C4-2B (cell line): ENCODE measurements at regions not wholly inside any gene's neighbourhood (a gene's known extent, or its start where the extent isn't known, plus 50 kb on each side); places are given as distances from the start of the nearest gene placed in this dataset.
A peak's percentile ranks its signal among the peaks of the same experiment; 100 is the strongest.
"Not testable (repeated sequence)": the region's sequence is repeated elsewhere in the genome, so short reads cannot be mapped to it uniquely, and the experiment has no call there.

Experiments used
- H3K27ac ChIP-seq: fragments of 450-650 bp; 2 replicates; pipeline ENCODE4 v1.5.1; 2017
- ZFX ChIP-seq: fragments of 450-650 bp; IDR thresholded peaks from 2 replicates; pipeline ENCODE4 v1.6.1; 2017
- TF ChIP-seq, protein P1 (sequence below): fragments of 450-650 bp; conservative IDR thresholded peaks from 2 replicates; pipeline ENCODE4 v1.5.1; 2017; ENCODE audit warnings: mild to moderate bottlenecking

DNA sequence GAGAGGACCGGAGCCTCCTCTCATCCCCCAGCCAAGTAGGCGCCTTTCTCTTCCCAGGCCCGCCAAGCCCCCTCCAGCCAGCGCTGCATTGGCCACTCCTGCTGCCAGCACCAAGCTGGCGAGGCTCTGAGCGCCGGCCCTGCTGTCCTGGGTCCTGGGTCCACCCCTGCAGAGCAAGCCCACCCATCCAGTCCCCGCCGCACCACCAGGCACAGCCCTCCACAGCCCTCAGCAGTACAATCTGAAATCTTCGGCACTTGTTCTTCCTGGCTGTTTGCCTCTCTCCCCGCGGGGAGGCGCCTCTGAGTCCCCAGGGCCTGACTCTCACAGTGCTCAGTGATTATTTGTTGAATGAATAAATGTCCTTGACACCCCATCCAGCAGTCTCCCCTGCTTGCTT, 236.4 kb upstream of the SGCG start:
- H3K27ac ChIP-seq: no peak overlapping the region
- TF ChIP-seq ZFX: no peak
- TF ChIP-seq, protein P1, sequence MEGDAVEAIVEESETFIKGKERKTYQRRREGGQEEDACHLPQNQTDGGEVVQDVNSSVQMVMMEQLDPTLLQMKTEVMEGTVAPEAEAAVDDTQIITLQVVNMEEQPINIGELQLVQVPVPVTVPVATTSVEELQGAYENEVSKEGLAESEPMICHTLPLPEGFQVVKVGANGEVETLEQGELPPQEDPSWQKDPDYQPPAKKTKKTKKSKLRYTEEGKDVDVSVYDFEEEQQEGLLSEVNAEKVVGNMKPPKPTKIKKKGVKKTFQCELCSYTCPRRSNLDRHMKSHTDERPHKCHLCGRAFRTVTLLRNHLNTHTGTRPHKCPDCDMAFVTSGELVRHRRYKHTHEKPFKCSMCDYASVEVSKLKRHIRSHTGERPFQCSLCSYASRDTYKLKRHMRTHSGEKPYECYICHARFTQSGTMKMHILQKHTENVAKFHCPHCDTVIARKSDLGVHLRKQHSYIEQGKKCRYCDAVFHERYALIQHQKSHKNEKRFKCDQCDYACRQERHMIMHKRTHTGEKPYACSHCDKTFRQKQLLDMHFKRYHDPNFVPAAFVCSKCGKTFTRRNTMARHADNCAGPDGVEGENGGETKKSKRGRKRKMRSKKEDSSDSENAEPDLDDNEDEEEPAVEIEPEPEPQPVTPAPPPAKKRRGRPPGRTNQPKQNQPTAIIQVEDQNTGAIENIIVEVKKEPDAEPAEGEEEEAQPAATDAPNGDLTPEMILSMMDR: peak; percentile 75

DNA sequence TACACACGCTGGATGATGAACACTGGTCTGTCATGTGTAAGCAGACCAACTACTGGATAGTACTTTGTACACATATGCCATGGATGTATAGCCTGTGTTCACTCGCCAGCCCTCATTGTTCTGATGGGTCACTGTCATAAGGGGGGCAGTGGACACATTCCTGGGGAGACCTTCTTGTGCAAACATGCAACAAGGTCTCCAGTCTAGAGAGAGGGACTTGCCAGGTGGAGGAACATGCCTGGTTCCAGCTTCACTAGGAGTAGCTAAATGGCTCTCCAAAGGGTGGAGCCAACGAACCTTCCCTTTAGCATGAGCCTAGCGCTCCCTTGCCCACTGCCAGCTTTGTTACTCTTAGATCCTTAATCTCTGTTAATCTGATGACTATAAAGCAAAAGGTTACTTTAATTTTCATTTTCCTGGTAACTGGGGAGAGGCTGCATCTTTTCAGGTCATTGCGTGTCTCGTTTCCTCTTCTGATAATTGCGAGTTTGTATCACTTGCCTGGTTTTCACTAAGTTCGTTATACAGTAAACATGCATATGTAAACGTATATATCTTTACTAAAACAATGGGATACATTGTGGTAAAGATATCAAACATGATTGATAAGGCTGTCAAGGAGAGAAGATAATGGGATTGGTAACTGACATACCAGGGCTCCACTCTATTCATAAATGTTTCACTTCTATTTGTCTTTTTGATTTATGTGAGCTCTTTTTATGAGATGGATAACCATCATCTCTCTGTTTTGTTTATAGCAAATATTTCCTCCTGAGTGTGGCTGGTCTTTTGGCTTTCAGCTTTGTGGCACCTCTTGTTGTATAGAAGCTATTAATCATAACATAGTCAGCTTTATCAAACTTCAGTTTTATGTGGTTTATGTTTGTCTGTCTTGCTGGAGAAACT, 235.2 kb upstream of the SGCG start:
- no peak for TF ChIP-seq ZFX
- no peak overlapping the region for H3K27ac ChIP-seq

DNA sequence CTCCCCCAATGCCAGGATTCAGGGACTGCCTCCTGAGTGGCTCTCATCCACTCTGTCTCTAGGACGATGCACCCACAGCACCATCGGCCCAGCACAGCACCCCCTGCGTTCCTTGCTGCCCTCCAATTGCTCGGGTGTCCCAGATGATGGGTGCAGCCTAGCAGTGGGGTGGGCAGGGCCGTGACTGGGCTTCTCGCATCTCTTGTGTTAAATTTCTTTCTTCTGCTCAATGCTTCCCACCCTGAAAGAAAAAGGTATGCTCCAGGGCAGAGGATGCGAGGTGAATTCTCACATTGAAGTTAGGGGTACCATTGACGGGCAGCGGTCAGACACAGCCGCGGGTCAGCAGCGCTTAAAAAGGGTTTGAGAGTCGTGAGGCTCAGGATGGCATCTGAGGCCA, 232.4 kb upstream of the SGCG start:
- H3K27ac ChIP-seq: no peak overlapping the region
- no peak for TF ChIP-seq ZFX
- TF ChIP-seq, protein P1: no peak

DNA sequence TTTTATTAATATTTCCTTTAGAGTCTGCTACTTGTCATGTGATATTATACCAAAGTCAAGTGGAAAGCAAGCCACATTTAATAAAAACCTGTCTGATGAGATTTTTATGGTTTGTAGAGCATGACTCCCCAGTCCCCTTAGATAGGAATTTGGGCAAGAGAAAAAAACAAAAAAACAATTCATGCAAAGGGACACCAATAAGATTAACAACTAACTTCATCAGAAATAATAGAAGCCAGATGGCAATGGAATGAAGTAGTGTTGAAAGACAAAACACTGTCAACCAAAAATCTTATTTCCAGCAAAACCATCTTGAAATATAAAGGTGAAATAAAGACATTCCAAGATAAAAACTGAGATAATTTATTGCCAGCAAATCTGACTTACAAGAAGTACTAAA, 228.8 kb upstream of the SGCG start:
- H3K27ac ChIP-seq: not testable (repeated sequence)

DNA sequence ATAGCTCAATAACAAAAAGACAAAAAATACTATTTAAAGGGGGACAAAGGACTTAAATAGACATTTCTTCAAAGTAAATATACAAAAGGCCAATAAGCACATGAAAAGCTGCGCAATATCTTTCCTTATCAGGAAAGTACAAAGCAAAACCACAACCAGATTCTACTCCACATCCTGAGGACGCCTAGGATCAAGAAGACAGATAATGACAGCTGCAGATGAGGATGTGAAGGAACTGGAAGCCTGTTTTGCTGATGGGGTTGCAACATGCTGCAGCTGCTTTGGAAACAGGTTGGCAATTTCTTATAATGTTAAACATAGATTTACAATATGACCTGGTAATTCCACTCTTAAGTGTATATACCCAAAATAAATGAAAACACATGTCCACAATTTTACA, 225.6 kb upstream of the SGCG start:
- H3K27ac ChIP-seq: not testable (repeated sequence)

DNA sequence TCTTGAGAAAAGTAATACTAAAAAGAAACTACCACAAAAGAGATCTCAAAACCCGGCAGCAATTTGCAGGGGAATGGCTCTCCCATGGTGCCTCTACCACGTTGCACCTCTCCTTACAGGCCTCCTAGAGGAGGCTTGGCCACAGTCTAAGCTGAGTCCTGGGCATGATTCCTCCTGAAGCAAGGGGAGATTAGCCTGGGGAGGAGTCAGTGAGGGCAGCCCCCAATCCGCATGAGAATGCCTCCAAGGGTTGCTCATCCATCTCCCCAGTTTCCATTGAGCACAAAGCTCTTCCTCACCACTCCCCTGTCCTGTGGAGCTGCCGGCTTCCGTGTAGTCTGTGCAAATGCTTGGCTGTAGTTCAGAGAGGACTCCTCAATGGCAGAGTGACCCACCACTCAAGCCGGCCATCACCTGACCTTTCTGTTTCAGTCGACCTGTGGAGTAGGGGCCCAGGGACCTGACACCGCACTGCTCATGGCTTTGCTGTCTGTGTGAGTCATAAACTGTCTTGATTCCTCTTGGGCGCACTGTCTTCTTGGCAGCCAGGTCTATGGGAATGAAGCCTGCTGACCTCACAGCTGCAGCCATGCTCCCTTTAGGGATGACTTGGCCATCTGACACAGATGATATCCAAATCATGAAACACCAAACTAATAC, 224.2 kb upstream of the SGCG start:
- not testable (repeated sequence) for H3K27ac ChIP-seq

DNA sequence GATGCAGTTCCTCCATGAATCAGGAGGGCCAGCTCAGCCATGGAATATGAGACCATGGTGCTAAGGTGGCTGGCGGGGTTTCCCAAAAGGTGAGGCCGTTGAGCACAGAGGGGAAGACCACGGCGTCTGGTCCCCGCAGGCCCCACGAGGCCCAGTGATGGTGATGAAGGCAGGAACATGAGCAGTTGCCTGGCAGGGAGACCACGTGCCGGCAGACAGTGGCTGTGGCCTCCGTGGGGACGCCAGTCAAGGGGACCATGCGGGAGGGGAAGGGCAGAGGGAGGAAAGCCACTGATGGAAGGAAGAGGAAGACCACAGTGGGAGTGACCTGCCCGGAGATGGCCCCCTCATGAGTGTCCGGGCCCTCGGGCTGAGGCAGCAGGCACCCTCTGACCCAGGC, 220.9 kb upstream of the SGCG start:
- H3K27ac ChIP-seq: not testable (repeated sequence)

DNA sequence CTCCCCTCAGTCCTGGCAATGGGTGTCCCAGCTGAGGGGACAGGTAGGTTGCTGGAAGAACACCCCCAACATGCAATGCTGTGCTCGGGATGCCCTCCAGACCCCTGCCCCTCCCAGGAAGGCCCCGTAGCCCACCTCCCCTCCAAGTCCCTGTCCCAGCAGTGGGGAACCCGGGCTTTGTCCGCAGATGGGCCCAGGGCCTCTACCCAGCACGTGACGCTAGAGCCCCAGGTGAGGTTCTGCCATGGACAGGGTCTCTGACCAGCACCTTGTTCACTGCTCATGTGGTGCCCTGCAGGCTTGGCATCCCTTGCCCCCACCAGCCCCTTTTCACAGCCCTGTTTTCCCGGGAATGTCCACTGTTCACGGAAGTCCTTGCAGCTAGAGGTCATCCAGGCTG, 220.0 kb upstream of the SGCG start:
- no peak overlapping the region for H3K27ac ChIP-seq
- TF ChIP-seq, protein P1: no peak
- TF ChIP-seq ZFX: no peak

DNA sequence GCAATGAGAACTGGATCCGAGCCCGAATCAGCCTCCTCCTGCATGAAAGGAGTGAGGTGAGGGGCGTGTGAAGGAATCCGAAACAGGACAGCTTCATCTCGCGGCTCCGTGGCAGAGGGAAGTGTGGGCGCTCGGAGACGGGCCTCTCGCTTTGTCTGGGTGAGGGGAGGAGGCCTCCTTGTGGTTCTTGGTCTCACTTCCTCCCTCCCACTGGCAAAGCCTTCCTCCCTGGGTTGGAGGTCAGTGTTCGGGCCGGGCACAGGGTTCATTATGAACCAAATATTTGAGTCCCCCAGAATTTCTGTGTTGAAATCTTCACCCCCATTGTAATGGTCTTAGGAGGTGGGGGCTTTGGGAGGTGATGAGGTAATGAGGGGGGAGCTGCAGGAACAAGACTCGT, 219.4 kb upstream of the SGCG start:
- H3K27ac ChIP-seq: not testable (repeated sequence)

DNA sequence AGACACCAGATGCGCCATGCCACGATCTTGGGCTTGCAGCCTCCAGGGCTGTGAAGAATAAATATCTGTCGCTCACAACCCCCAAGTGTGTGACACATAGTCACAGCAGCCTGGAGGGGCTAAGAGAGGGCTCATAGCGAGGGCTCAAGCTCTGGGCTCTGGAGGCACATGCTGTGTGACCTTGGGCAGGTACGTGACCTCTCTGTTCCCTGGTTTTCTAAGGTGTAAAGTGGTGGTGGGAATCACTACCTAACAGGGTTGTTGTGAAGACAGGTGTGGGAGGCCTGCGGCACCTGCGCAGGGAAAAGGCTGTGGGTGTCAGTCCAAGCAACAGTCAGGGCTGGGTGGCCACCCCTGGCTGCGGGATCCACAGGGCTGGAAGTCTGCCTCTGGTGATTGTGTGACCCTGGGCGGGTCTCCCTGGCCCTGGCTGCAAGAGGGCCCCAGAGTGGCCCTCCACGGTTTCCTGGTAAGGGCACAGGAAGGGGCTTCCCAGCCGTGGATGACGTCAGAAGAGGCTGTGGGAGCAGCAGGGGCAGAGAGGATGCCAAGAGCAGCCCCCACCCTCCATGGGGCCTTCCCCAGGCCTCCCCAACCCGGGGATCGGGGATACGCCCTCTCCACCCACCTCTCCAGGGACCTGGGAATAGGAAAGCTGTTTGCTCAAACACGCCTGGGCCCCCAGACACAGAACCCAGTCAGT, 218.8 kb upstream of the SGCG start:
- no peak for TF ChIP-seq ZFX
- TF ChIP-seq, protein P1: no peak

DNA sequence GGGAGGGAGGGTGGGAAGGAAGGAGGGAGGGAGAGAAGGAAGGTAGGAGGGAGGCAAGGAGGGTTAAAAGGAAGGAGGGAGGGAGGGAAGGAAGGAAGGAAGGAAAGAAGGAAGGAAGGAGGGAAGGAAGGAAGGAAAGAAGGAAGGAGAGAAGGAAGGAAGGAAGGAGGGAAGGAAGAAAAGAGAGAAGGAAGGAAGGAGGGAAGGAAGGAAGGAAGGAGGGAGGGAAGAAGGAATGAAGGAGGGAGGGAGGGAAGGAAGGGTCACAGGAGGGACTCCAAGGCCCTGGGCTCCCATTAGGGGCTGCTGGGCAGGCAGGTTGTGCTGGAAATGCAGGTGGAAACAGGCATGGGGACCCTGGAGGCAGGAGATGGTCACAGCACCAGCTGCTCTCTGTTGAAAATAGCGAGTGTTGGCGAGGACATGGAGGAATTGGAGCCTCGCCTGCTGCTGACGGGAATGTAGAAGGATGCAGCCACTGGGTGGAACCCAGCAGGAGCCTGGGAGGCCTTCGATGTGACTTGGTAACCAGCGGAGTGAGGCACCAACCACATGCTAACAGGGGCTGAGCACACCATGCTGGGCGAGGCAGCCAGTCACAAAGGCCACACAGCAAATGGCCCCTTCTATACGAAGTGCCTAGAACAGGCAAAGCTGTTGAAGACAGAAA, 217.3 kb upstream of the SGCG start:
- not testable (repeated sequence) for H3K27ac ChIP-seq

More for the DNA sequence above, 218.8 kb upstream of the SGCG start:
- no peak overlapping the region for H3K27ac ChIP-seq
